ENCODE measurements at regions not wholly inside any gene's neighbourhood (a gene's known extent, or its start where the extent isn't known, plus 50 kb on each side); places are given as distances from the start of the nearest gene placed in this dataset.

DNA sequence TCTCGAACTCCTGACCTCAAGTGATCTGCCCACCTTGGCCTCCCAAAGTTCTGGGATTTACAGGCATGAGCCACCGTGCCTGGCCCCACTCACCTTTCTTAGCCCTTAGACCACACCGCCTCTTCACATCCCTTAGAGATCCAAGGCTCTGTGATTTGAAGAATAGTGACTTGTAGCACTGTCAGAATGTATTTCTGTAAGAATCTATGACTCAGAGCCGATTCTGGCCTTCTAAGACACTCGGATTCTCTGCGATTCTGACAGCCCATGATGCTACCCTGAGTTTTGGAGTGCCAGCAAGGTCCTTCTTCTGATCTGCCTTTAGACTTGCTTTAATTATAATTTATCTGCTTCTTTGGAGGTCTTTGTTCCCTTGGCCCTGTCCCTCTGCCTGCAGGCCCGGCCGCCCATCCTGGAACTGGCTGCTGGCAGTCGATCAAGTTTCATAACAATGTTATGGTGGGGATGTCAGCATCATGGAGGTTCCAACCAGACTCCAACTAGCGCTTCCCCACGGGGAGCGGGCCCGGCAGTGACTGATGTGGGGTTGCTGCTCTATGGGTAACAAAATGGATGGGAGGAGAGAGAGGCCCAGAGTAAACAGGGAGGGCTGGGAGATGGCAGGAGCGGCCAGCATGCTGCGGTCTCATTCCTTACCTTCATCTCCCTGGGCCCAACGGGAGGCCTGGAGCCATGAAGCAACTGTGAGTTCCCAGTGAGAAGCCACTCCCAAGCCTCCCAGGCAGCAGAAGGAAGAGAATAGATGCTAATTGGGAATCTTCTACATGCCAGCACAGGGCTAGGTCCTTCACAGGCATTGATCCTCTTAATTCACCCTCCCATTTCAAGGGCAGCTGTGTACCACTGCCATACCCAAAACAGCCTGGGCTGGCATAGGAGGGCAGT is 55.7 kb upstream of the RASD2 start:
- TF ChIP-seq, protein P1, sequence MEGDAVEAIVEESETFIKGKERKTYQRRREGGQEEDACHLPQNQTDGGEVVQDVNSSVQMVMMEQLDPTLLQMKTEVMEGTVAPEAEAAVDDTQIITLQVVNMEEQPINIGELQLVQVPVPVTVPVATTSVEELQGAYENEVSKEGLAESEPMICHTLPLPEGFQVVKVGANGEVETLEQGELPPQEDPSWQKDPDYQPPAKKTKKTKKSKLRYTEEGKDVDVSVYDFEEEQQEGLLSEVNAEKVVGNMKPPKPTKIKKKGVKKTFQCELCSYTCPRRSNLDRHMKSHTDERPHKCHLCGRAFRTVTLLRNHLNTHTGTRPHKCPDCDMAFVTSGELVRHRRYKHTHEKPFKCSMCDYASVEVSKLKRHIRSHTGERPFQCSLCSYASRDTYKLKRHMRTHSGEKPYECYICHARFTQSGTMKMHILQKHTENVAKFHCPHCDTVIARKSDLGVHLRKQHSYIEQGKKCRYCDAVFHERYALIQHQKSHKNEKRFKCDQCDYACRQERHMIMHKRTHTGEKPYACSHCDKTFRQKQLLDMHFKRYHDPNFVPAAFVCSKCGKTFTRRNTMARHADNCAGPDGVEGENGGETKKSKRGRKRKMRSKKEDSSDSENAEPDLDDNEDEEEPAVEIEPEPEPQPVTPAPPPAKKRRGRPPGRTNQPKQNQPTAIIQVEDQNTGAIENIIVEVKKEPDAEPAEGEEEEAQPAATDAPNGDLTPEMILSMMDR (IDR thresholded peaks at IDR 0.05; ENCODE audit: poor library complexity, severe bottlenecking) = no peak
- TF ChIP-seq POLR2AphosphoS5 (IDR thresholded peaks at IDR 0.05) (no peak), TAF1 (IDR thresholded peaks at IDR 0.05; ENCODE audit: low read depth) (no peak), MXI1 (conservative IDR thresholded peaks at IDR 0.05; ENCODE audit: poor library complexity, severe bottlenecking) (no peak), EZH2 (IDR thresholded peaks at IDR 0.05; ENCODE audit: borderline replicate concordance, insufficient read depth, low read length, poor library complexity, severe bottlenecking) (no peak), SMC3 (conservative IDR thresholded peaks at IDR 0.05; ENCODE audit: poor library complexity) (no peak)
- TF ChIP-seq, protein P2, sequence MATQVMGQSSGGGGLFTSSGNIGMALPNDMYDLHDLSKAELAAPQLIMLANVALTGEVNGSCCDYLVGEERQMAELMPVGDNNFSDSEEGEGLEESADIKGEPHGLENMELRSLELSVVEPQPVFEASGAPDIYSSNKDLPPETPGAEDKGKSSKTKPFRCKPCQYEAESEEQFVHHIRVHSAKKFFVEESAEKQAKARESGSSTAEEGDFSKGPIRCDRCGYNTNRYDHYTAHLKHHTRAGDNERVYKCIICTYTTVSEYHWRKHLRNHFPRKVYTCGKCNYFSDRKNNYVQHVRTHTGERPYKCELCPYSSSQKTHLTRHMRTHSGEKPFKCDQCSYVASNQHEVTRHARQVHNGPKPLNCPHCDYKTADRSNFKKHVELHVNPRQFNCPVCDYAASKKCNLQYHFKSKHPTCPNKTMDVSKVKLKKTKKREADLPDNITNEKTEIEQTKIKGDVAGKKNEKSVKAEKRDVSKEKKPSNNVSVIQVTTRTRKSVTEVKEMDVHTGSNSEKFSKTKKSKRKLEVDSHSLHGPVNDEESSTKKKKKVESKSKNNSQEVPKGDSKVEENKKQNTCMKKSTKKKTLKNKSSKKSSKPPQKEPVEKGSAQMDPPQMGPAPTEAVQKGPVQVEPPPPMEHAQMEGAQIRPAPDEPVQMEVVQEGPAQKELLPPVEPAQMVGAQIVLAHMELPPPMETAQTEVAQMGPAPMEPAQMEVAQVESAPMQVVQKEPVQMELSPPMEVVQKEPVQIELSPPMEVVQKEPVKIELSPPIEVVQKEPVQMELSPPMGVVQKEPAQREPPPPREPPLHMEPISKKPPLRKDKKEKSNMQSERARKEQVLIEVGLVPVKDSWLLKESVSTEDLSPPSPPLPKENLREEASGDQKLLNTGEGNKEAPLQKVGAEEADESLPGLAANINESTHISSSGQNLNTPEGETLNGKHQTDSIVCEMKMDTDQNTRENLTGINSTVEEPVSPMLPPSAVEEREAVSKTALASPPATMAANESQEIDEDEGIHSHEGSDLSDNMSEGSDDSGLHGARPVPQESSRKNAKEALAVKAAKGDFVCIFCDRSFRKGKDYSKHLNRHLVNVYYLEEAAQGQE (IDR thresholded peaks at IDR 0.05; ENCODE audit: borderline replicate concordance) = no peak

Measured in neural cell (in vitro differentiated cells).